ENCODE measurements at regions not wholly inside any gene's neighbourhood (a gene's known extent, or its start where the extent isn't known, plus 50 kb on each side); places are given as distances from the start of the nearest gene placed in this dataset.
A peak's percentile ranks its signal among the peaks of the same experiment; 100 is the strongest.

- no peak for DNase-seq
Measured at GRCh38 chr21:36554411-36555157, 74.7 kb upstream of the CLDN14 start.

GRCh38 chr21:36555199-36555800, 75.4 kb upstream of the CLDN14 start:
- DNase-seq = no peak

GRCh38 chr21:36557316-36557715, 77.4 kb upstream of the CLDN14 start:
- no peak for DNase-seq

GRCh38 chr21:36560933-36561575, 81.1 kb upstream of the CLDN14 start:
- no peak for DNase-seq

- no peak for DNase-seq
Measured at GRCh38 chr21:36563341-36563926, 83.5 kb upstream of the CLDN14 start.

GRCh38 chr21:36564647-36565046, 84.7 kb upstream of the CLDN14 start:
- DNase-seq = no peak

- DNase-seq = no peak
Measured at GRCh38 chr21:36565540-36565939, 85.6 kb upstream of the CLDN14 start.

- DNase-seq = no peak
Measured at GRCh38 chr21:36566644-36567043, 86.7 kb upstream of the CLDN14 start.

GRCh38 chr21:36567216-36567885, 87.4 kb upstream of the CLDN14 start:
- DNase-seq = no peak

GRCh38 chr21:36569511-36569910, 89.6 kb upstream of the CLDN14 start:
- DNase-seq = no peak

- DNase-seq = no peak
Measured at GRCh38 chr21:36571556-36571955, 91.6 kb upstream of the CLDN14 start.

GRCh38 chr21:36572039-36572438, 92.1 kb upstream of the CLDN14 start:
- no peak for DNase-seq

GRCh38 chr21:36575306-36575705, 95.4 kb upstream of the CLDN14 start:
- DNase-seq = no peak

- peak in 3 of 51 donors; percentile 4 to 9 (median 4) for DNase-seq
Measured at GRCh38 chr21:36576441-36576840, 96.5 kb upstream of the CLDN14 start.

- no peak for DNase-seq
Measured at GRCh38 chr21:36579898-36580297, 100.0 kb upstream of the CLDN14 start.

- no peak for DNase-seq
Measured at GRCh38 chr21:36582271-36582670, 102.3 kb upstream of the CLDN14 start.

- DNase-seq = no peak
Measured at GRCh38 chr21:36583591-36583990, 103.7 kb upstream of the CLDN14 start.

- no peak for DNase-seq
Measured at GRCh38 chr21:36584980-36585940, 105.3 kb upstream of the CLDN14 start.

GRCh38 chr21:36587388-36587787, 107.5 kb upstream of the CLDN14 start:
- no peak for DNase-seq

- DNase-seq = peak in 7 of 51 donors; percentile 3 to 17 (median 10)
Measured at GRCh38 chr21:36589352-36589971, 109.5 kb upstream of the SIM2 start.

Data from hypothalamus (tissue), 51 donors.